Liver (tissue), 8 donors: ENCODE measurements at regions not wholly inside any gene's neighbourhood (a gene's known extent, or its start where the extent isn't known, plus 50 kb on each side); places are given as distances from the start of the nearest gene placed in this dataset.
"Not testable (repeated sequence)": the region's sequence is repeated elsewhere in the genome, so short reads cannot be mapped to it uniquely, and the experiment has no call there.

Experiments used
- DNase-seq: peaks from one replicate; pipeline ENCODE4 v3.0.0-alpha.2; 2017; ENCODE audit warnings: low spot score
- H3K27ac ChIP-seq, 2 donors: one replicate each; pipeline ENCODE4 v1.7.0; 2013; ENCODE audit warnings: inconsistent platforms in 2 of 2, low read length in 2 of 2, control low read depth in 1 of 2, low read depth in 1 of 2, mild to moderate bottlenecking in 1 of 2
- H3K27me3 ChIP-seq, 4 donors: one replicate each; pipeline versions ENCODE4 v1.6.1 to v1.7.0; 2013; ENCODE audit warnings: low read length in 3 of 4, inconsistent platforms in 1 of 4, mild to moderate bottlenecking in 1 of 4, moderate library complexity in 1 of 4; ENCODE audit not compliant: control insufficient read depth in 4 of 4, insufficient read depth in 4 of 4
- H3K36me3 ChIP-seq, 4 donors: one replicate each; pipeline versions ENCODE4 v1.6.1 to v1.7.0; 2013; ENCODE audit warnings: low read length in 3 of 4, mild to moderate bottlenecking in 3 of 4, low read depth in 1 of 4, moderate library complexity in 1 of 4; ENCODE audit not compliant: control insufficient read depth in 4 of 4, insufficient read depth in 3 of 4
- H3K4me1 ChIP-seq, 4 donors: one replicate each; pipeline versions ENCODE4 v1.6.1 to v1.7.0; 2013; ENCODE audit warnings: low read length in 3 of 4, mild to moderate bottlenecking in 3 of 4, moderate library complexity in 1 of 4; ENCODE audit not compliant: control insufficient read depth in 4 of 4, insufficient read depth in 4 of 4
- H3K4me3 ChIP-seq, 3 donors: one replicate each; pipeline versions ENCODE4 v1.6.1 to v1.7.0; 2013; ENCODE audit warnings: low read length in 3 of 3, control low read depth in 1 of 3, low read depth in 1 of 3, mild to moderate bottlenecking in 1 of 3
- H3K9ac ChIP-seq, 2 donors: one replicate each; pipeline ENCODE4 v1.7.0; 2013; ENCODE audit warnings: low read length in 2 of 2, mild to moderate bottlenecking in 2 of 2, moderate library complexity in 2 of 2, control low read depth in 1 of 2, low read depth in 1 of 2
- H3K9me3 ChIP-seq, 4 donors: one replicate each; pipeline versions ENCODE4 v1.6.1 to v1.7.0; 2013; ENCODE audit warnings: low read length in 3 of 4; ENCODE audit not compliant: control insufficient read depth in 4 of 4
- ATF3 ChIP-seq: IDR thresholded peaks from 2 replicates; pipeline ENCODE4 v1.6.1; 2016; ENCODE audit warnings: antibody characterized with exemption
- CTCF ChIP-seq: fragments of 150-350 bp; IDR thresholded peaks from 2 replicates; pipeline ENCODE4 v1.5.1; 2017; ENCODE audit warnings: improper control_type of control experiment, low read depth, low read length; ENCODE audit not compliant: missing input control
- EGR1 ChIP-seq, 2 donors: IDR thresholded peaks; 2 replicates each; pipeline ENCODE4 v1.6.1; 2016 to 2018; ENCODE audit warnings: antibody characterized with exemption in 2 of 2, low read depth in 2 of 2
- FOXA1 ChIP-seq: IDR thresholded peaks from 2 replicates; pipeline ENCODE4 v1.6.1; 2016; ENCODE audit warnings: antibody characterized with exemption
- FOXA2 ChIP-seq: IDR thresholded peaks from 2 replicates; pipeline ENCODE4 v1.6.1; 2016; ENCODE audit warnings: antibody characterized with exemption
- GABPA ChIP-seq, 2 donors: IDR thresholded peaks in 1 of 2; conservative IDR thresholded peaks in 1 of 2; 2 replicates each; pipeline ENCODE4 v1.6.1; 2016; ENCODE audit warnings: antibody characterized with exemption in 2 of 2, mild to moderate bottlenecking in 1 of 2, moderate library complexity in 1 of 2
- HNF4A ChIP-seq, 2 donors: conservative IDR thresholded peaks; 2 replicates each; pipeline ENCODE4 v1.6.1; 2016; ENCODE audit warnings: antibody characterized with exemption in 2 of 2, mild to moderate bottlenecking in 2 of 2
- HNF4G ChIP-seq: IDR thresholded peaks from 2 replicates; pipeline ENCODE4 v1.6.1; 2016; ENCODE audit warnings: antibody characterized with exemption
- JUND ChIP-seq, 2 donors: IDR thresholded peaks; 2 replicates each; pipeline ENCODE4 v1.6.1; 2016; ENCODE audit warnings: antibody characterized with exemption in 2 of 2
- MAX ChIP-seq: IDR thresholded peaks from 2 replicates; pipeline ENCODE4 v1.6.1; 2016; ENCODE audit warnings: antibody characterized with exemption
- NR2F2 ChIP-seq: IDR thresholded peaks from 2 replicates; pipeline ENCODE4 v1.6.1; 2016; ENCODE audit warnings: antibody characterized with exemption
- RAD21 ChIP-seq, 2 donors: IDR thresholded peaks; 2 replicates each; pipeline ENCODE4 v1.6.1; 2016; ENCODE audit warnings: antibody characterized with exemption in 2 of 2, mild to moderate bottlenecking in 2 of 2
- REST ChIP-seq: IDR thresholded peaks from 2 replicates; pipeline ENCODE4 v1.6.1; 2016; ENCODE audit warnings: antibody characterized with exemption, mild to moderate bottlenecking
- RXRA ChIP-seq, 2 donors: IDR thresholded peaks; 2 replicates each; pipeline ENCODE4 v1.6.1; 2017 to 2018; ENCODE audit warnings: antibody characterized with exemption in 2 of 2, mild to moderate bottlenecking in 1 of 2
- SP1 ChIP-seq: IDR thresholded peaks from 2 replicates; pipeline ENCODE4 v1.6.1; 2018; ENCODE audit warnings: antibody characterized with exemption, mild to moderate bottlenecking
- TAF1 ChIP-seq: conservative IDR thresholded peaks from 2 replicates; pipeline ENCODE4 v1.6.1; 2016; ENCODE audit warnings: antibody characterized with exemption, mild to moderate bottlenecking
- YY1 ChIP-seq: IDR thresholded peaks from 2 replicates; pipeline ENCODE4 v1.6.1; 2016; ENCODE audit warnings: antibody characterized with exemption, mild to moderate bottlenecking
- ZBTB33 ChIP-seq: IDR thresholded peaks from 2 replicates; pipeline ENCODE4 v1.6.1; 2016; ENCODE audit warnings: antibody characterized with exemption
- WGBS: extraction: QIAGEN DNeasy Blood & Tissue Kit; methylation state at CpG from one replicate; pipeline ENCODE4 v1.1.7; 2013; 5-methylcytosine and 5-hydroxymethylcytosine counted together
- donor health status: healthy.
- donor health status: healthy.
- donor health status: healthy.
- donor health status: healthy.
- donor health status: healthy.

GRCh38 chr10:64044957-64045632 lies 523.9 kb downstream of the REEP3 start:
- H3K27me3 ChIP-seq, H3K27ac ChIP-seq, H3K9ac ChIP-seq, H3K36me3 ChIP-seq, DNase-seq, H3K4me3 ChIP-seq, H3K9me3 ChIP-seq: not testable (repeated sequence)
- H3K4me1 ChIP-seq: peaks cover 0 to 20% (median 8%) of the 10 kb centered on the region in 4 donors
- 93% methylated on average over 16 of the region's 16 CpGs for WGBS

GRCh38 chr10:64054392-64054791 lies 533.2 kb downstream of the REEP3 start:
- Histone ChIP-seq H3K27me3 (no peaks in the 10 kb centered on the region), H3K27ac (no peak overlapping the region), H3K36me3 (no peaks in the 10 kb centered on the region), H3K4me3 (no peak overlapping the region), H3K9me3 (no peaks in the 10 kb centered on the region), H3K4me1 (peaks cover 0 to 9% (median 8%) of the 10 kb centered on the region in 4 donors), H3K9ac (no peak overlapping the region)
- TF ChIP-seq FOXA2: no peak
- peak; percentile 53 to 74 for TF ChIP-seq RXRA (IDR thresholded peaks at IDR 0.05)
- TF ChIP-seq GABPA (IDR thresholded peaks at IDR 0.05 in 1 of 2, conservative IDR thresholded peaks at IDR 0.05 in 1 of 2): no peak
- TF ChIP-seq NR2F2: no peak
- peak; percentile 75 for TF ChIP-seq SP1
- no peak for TF ChIP-seq ATF3
- no peak for TF ChIP-seq TAF1
- TF ChIP-seq FOXA1: no peak
- peak; percentile 51 for TF ChIP-seq MAX
- peak; percentile 94 to 95 for TF ChIP-seq HNF4A (conservative IDR thresholded peaks at IDR 0.05)
- TF ChIP-seq RAD21 (IDR thresholded peaks at IDR 0.05): peak; percentile 16 to 34
- no peak for TF ChIP-seq EGR1 (IDR thresholded peaks at IDR 0.05; ENCODE audit: low read depth in 2 of 2)
- peak; percentile 56 for TF ChIP-seq YY1
- TF ChIP-seq REST: peak; percentile 22
- peak in 1 of 2 donors; percentile 41 for TF ChIP-seq JUND (IDR thresholded peaks at IDR 0.05)
- TF ChIP-seq HNF4G: peak; percentile 81
- TF ChIP-seq ZBTB33: peak; percentile 54
- no peak for TF ChIP-seq CTCF
- no peak for DNase-seq
